GM12878 (cell line): ENCODE measurements at regions not wholly inside any gene's neighbourhood (a gene's known extent, or its start where the extent isn't known, plus 50 kb on each side); places are given as distances from the start of the nearest gene placed in this dataset.

Experiments used
- ATAC-seq: fragments of 200-7000 bp; cut with Tn5 transposase; 3 replicates; pipeline ENCODE4 v1.9.1; 2020; ENCODE audit warnings: mild to moderate bottlenecking, moderate library complexity
- BruUV-seq: library from RNA; stranded (reverse); fragments of 400-500 nt; replicated peaks from 2 replicates; lab custom pipeline; 2021; lab: Mats Ljungman, UMichigan
- CTCF ChIA-PET: fragments of 300-600 bp; sonication (Branson Sonifier 250); formaldehyde crosslinking; extraction: SDS; loops from one replicate; lab custom pipeline; 2021; ENCODE audit warnings: inconsistent platforms; lab: Yijun Ruan, JAX
- POLR2A ChIA-PET: fragments of 350-600 bp; formaldehyde crosslinking; extraction: SDS; loops from one replicate; lab custom pipeline; 2021; ENCODE audit warnings: inconsistent platforms; lab: Charles Lee
- RAD21 ChIA-PET: fragments of 300-600 bp; sonication (Branson Sonifier 250); formaldehyde crosslinking; loops from one replicate; lab custom pipeline; 2023; ENCODE audit warnings: antibody characterized with exemption; ENCODE audit not compliant: unreplicated experiment; lab: Charles Lee
- SMC1A ChIA-PET: fragments of 300-600 bp; sonication (Branson Sonifier 250); formaldehyde crosslinking; loops from one replicate; lab custom pipeline; 2023; ENCODE audit not compliant: unreplicated experiment, uncharacterized antibody; lab: Charles Lee
- DNase-seq: peaks from one replicate; pipeline ENCODE4 v3.0.0-alpha.2; 2011; ENCODE audit warnings: low read depth, low spot score
- FAIRE-seq: peaks from 3 replicates; lab custom pipeline; 2011; peaks lifted over from hg19 to GRCh38; lab: Jason Lieb, UNC
- H2AFZ ChIP-seq: 2 replicates; pipeline ENCODE4 v1.6.0; 2011; ENCODE audit warnings: low read depth, low read length, control low read depth; ENCODE audit not compliant: control insufficient read depth
- H3K27ac ChIP-seq: 2 replicates; pipeline ENCODE4 v1.5.1; 2011; ENCODE audit warnings: control low read depth; ENCODE audit not compliant: control insufficient read depth, insufficient read depth
- H3K27me3 ChIP-seq, 2 experiments: replicated peaks in 1 of 2; 2 replicates each; pipeline versions ENCODE4 v1.6.0 to v1.6.1; 2011; ENCODE audit warnings: low read length in 1 of 2; ENCODE audit not compliant: control insufficient read depth in 2 of 2, insufficient read depth in 2 of 2
- H3K36me3 ChIP-seq, 2 experiments: 2 replicates each; pipeline ENCODE4 v1.5.1; 2011; ENCODE audit warnings: low read length in 1 of 2; ENCODE audit not compliant: control insufficient read depth in 2 of 2, insufficient read depth in 2 of 2
- H3K4me1 ChIP-seq: 2 replicates; pipeline ENCODE4 v1.6.1; 2011; ENCODE audit warnings: mild to moderate bottlenecking, low read length, moderate library complexity, mixed read lengths; ENCODE audit not compliant: control insufficient read depth, insufficient read depth
- H3K4me2 ChIP-seq: 2 replicates; pipeline ENCODE4 v1.6.0; 2011; ENCODE audit warnings: control low read depth; ENCODE audit not compliant: control insufficient read depth, insufficient read depth
- H3K4me3 ChIP-seq: fragments of 200-600 bp; sonication (generic); 2 replicates; pipeline ENCODE4 v1.5.1; 2016
- H3K79me2 ChIP-seq: 2 replicates; pipeline ENCODE4 v1.6.0; 2011; ENCODE audit warnings: low read length; ENCODE audit not compliant: control insufficient read depth, insufficient read depth
- H3K9ac ChIP-seq: 2 replicates; pipeline ENCODE4 v1.8.0; 2011; ENCODE audit warnings: low read length, control low read depth, mixed read lengths; ENCODE audit not compliant: control insufficient read depth, insufficient read depth
- H3K9me3 ChIP-seq: replicated peaks from 3 replicates; pipeline ENCODE4 v1.5.1; 2011; ENCODE audit warnings: mild to moderate bottlenecking, low read length; ENCODE audit not compliant: control insufficient read depth, insufficient read depth
- H4K20me1 ChIP-seq: 2 replicates; pipeline ENCODE4 v1.6.0; 2011; ENCODE audit not compliant: control insufficient read depth, insufficient read depth
- ASH2L ChIP-seq: fragments of 300-600, 200-600 bp; sonication (generic); IDR thresholded peaks from 2 replicates; pipeline ENCODE4 v1.6.1; 2017; ENCODE audit warnings: low read depth, mild to moderate bottlenecking, borderline replicate concordance
- ATF2 ChIP-seq: IDR thresholded peaks from 2 replicates; pipeline ENCODE4 v1.6.1; 2012; ENCODE audit warnings: low read length, inconsistent platforms
- BCL3 ChIP-seq: IDR thresholded peaks from 2 replicates; pipeline ENCODE4 v1.6.1; 2011; ENCODE audit warnings: borderline replicate concordance, low read depth, mild to moderate bottlenecking, moderate library complexity, low read length; ENCODE audit not compliant: insufficient read depth, poor library complexity, severe bottlenecking
- BMI1 ChIP-seq: fragments of 450-650 bp; IDR thresholded peaks from 2 replicates; pipeline ENCODE4 v1.6.1; 2016; ENCODE audit warnings: mild to moderate bottlenecking, moderate library complexity, borderline replicate concordance
- CTCF ChIP-seq, 3 experiments: IDR thresholded peaks in 2 of 3; conservative IDR thresholded peaks in 1 of 3; 2 replicates each; pipeline ENCODE4 v1.5.1; 2011; ENCODE audit warnings: low read depth in 3 of 3, low read length in 3 of 3, mild to moderate bottlenecking in 3 of 3, control low read depth in 2 of 3, moderate library complexity in 2 of 3, inconsistent platforms in 1 of 3, mixed read lengths in 1 of 3; ENCODE audit not compliant: control insufficient read depth in 2 of 3, insufficient read depth in 1 of 3; ENCODE audit errors: extremely low read depth in 1 of 3
- ELK1 ChIP-seq: IDR thresholded peaks from 2 replicates; pipeline ENCODE4 v1.6.1; 2012; ENCODE audit warnings: low read depth, low read length, improper control_type of control experiment
- HDAC6 ChIP-seq: fragments of 200-600 bp; sonication (generic); IDR thresholded peaks from one replicate; pipeline ENCODE4 v1.8.0; 2017; ENCODE audit warnings: antibody characterized with exemption; ENCODE audit not compliant: unreplicated experiment
- MLLT1 ChIP-seq: fragments of 450-650 bp; IDR thresholded peaks from 2 replicates; pipeline ENCODE4 v1.6.1; 2016; ENCODE audit warnings: mild to moderate bottlenecking
- MXI1 ChIP-seq: fragments of 150-350 bp; IDR thresholded peaks from 2 replicates; pipeline ENCODE4 v1.6.1; 2011; ENCODE audit warnings: low read depth, mild to moderate bottlenecking, inconsistent platforms, low read length, improper control_type of control experiment
- NRF1 ChIP-seq: conservative IDR thresholded peaks from 2 replicates; pipeline ENCODE4 v1.6.1; 2011; ENCODE audit warnings: mild to moderate bottlenecking, low read depth, low read length, improper control_type of control experiment
- SMC3 ChIP-seq: IDR thresholded peaks from 2 replicates; pipeline ENCODE4 v1.6.1; 2011; ENCODE audit warnings: low read length, improper control_type of control experiment, borderline replicate concordance
- SRF ChIP-seq, 2 experiments: IDR thresholded peaks; 2 replicates each; pipeline ENCODE4 v1.6.1; 2011; ENCODE audit warnings: low read depth in 2 of 2, low read length in 2 of 2, mild to moderate bottlenecking in 1 of 2, moderate library complexity in 1 of 2
- ZSCAN29 ChIP-seq: fragments of 450-650 bp; IDR thresholded peaks from 2 replicates; pipeline ENCODE4 v1.6.1; 2017; ENCODE audit warnings: mild to moderate bottlenecking, moderate library complexity
- WGBS: methylation state at CpG from one replicate; pipeline ENCODE4 v1.1.6; 2016; ENCODE audit warnings: low lambda C conversion rate; ENCODE audit not compliant: insufficient replicate concordance, insufficient coverage; ENCODE audit errors: missing lambda C conversion rate; 5-methylcytosine and 5-hydroxymethylcytosine counted together
- in situ Hi-C: fragments of 300-500 bp; cut with MboI; formaldehyde crosslinking; loops from 9 replicates; pipeline ENCODE4 v1.14.3; 2018; ENCODE audit warnings: mixed read lengths
- intact Hi-C: fragments of 100-400 bp; cut with micrococcal nuclease; formaldehyde crosslinking; loops from one replicate; pipeline ENCODE4 v1.14.2; 2022; ENCODE audit not compliant: unreplicated experiment

GRCh38 chrX:15157624-15158023 lies 112.3 kb downstream of the ASB9 start:
- WGBS: 65% methylated on average over 2 of the region's 2 CpGs
- TF ChIP-seq CTCF (IDR thresholded peaks at IDR 0.05 in 2 of 3, conservative IDR thresholded peaks at IDR 0.05 in 1 of 3; ENCODE audit: control insufficient read depth in 2 of 3, extremely low read depth in 1 of 3, insufficient read depth in 1 of 3, low read depth in 3 of 3, low read length in 3 of 3): no peak
- TF ChIP-seq BMI1: no peak
- no peak for TF ChIP-seq HDAC6
- no peak for TF ChIP-seq SMC3
- TF ChIP-seq MLLT1: no peak
- TF ChIP-seq ZSCAN29: no peak
- no peak for TF ChIP-seq MXI1
- no peak for TF ChIP-seq ELK1
- no peak for TF ChIP-seq SRF (IDR thresholded peaks at IDR 0.05; ENCODE audit: low read depth in 2 of 2, low read length in 2 of 2)
- TF ChIP-seq ATF2: no peak
- TF ChIP-seq NRF1: no peak
- no peak for TF ChIP-seq BCL3
- no peak for TF ChIP-seq ASH2L

More at GRCh38 chrX:15157624-15158023, 112.3 kb downstream of the ASB9 start:
- H3K4me1 ChIP-seq: no peaks in the 10 kb centered on the region
- intact Hi-C loops (loop anchor here (2.0 to 5.0 kb wide), 2 partner anchors 45 to 85 kb away; no protein-coding TSS in a partner anchor), in situ Hi-C loops (no loop called here)
- H3K9ac ChIP-seq: no peak overlapping the region
- H3K27me3 ChIP-seq: no peaks in the 10 kb centered on the region
- 0 out of 2 replicates have a peak overlapping the region, but pooled peaks have one; percentile 60 for H3K4me2 ChIP-seq
- H3K36me3 ChIP-seq: no peaks in the 10 kb centered on the region
- H4K20me1 ChIP-seq: no peaks in the 10 kb centered on the region
- FAIRE-seq (no peak), DNase-seq (no peak), ATAC-seq (no peak)
- RAD21 ChIA-PET: interaction anchor here (1.4 to 2.3 kb wide), 2 partner anchors 40 to 44 kb away, joined by 3 to 22 read pairs; no protein-coding TSS in a partner anchor
- H3K4me3 ChIP-seq: 0 out of 2 replicates have a peak overlapping the region, but pooled peaks have one; percentile 29
- no peaks in the 10 kb centered on the region; the same call in 2 of the 3 replicates for H3K9me3 ChIP-seq
- BruUV-seq: no TSS peak
- POLR2A ChIA-PET: no interaction called here
- no peaks in the 10 kb centered on the region for H3K79me2 ChIP-seq
- SMC1A ChIA-PET: interaction anchor here (0.9 to 1.6 kb wide), 6 partner anchors 12 to 85 kb away, joined by 3 to 8 read pairs (median 4); no protein-coding TSS in a partner anchor
- no peak overlapping the region for H2AFZ ChIP-seq
- CTCF ChIA-PET: interaction anchor here (1.0 kb wide), 1 partner anchor 14 kb away, joined by 5 read pairs; no protein-coding TSS in a partner anchor
- no peak overlapping the region for H3K27ac ChIP-seq
